DOHH2 (cell line): ENCODE measurements at regions not wholly inside any gene's neighbourhood (a gene's known extent, or its start where the extent isn't known, plus 50 kb on each side); places are given as distances from the start of the nearest gene placed in this dataset.

ENCODE experiments used
- H3F3A ChIP-seq: fragments of 200-600 bp; sonication (generic), shearing (Covaris generic); 2 replicates; pipeline ENCODE4 v1.6.0; 2016; ENCODE audit warnings: antibody characterized with exemption, mild to moderate bottlenecking; ENCODE audit not compliant: control insufficient read depth, insufficient read depth
- H3K27ac ChIP-seq: fragments of 200-600 bp; sonication (generic); 2 replicates; pipeline ENCODE4 v1.5.1; 2014; ENCODE audit warnings: low read depth, mild to moderate bottlenecking, low read length, moderate library complexity
- H3K27me3 ChIP-seq: fragments of 200-600 bp; sonication (generic); 2 replicates; pipeline ENCODE4 v1.6.1; 2014; ENCODE audit warnings: mild to moderate bottlenecking, low read length, mixed read lengths; ENCODE audit not compliant: control insufficient read depth
- H3K36me3 ChIP-seq: fragments of 200-600 bp; sonication (generic); 2 replicates; pipeline ENCODE4 v1.6.1; 2014; ENCODE audit warnings: mild to moderate bottlenecking, low read length, moderate library complexity, mixed read lengths; ENCODE audit not compliant: control insufficient read depth
- H3K4me1 ChIP-seq: fragments of 200-600 bp; sonication (generic); 2 replicates; pipeline ENCODE4 v1.6.1; 2014; ENCODE audit warnings: mild to moderate bottlenecking, low read length, mixed read lengths; ENCODE audit not compliant: control insufficient read depth
- H3K4me2 ChIP-seq: fragments of 200-600 bp; sonication (generic); 2 replicates; pipeline ENCODE4 v1.6.0; 2014; ENCODE audit warnings: mild to moderate bottlenecking, low read length, moderate library complexity
- H3K4me3 ChIP-seq: fragments of 200-600 bp; sonication (generic); 2 replicates; pipeline ENCODE4 v1.5.1; 2014; ENCODE audit warnings: mild to moderate bottlenecking, low read length, mixed read lengths
- H3K79me2 ChIP-seq: fragments of 200-600 bp; sonication (generic); 2 replicates; pipeline ENCODE4 v1.6.1; 2014; ENCODE audit warnings: mild to moderate bottlenecking, low read length, mixed read lengths; ENCODE audit not compliant: control insufficient read depth
- H3K9me2 ChIP-seq: fragments of 200-600 bp; sonication (generic); replicated peaks from 2 replicates; pipeline ENCODE4 v1.6.1; 2014; ENCODE audit warnings: mild to moderate bottlenecking, low read length, mixed read lengths; ENCODE audit not compliant: control insufficient read depth
- H3K9me3 ChIP-seq: fragments of 200-600 bp; sonication (generic); 2 replicates; pipeline ENCODE4 v1.6.1; 2014; ENCODE audit warnings: antibody characterized with exemption, low read length, mixed read lengths; ENCODE audit not compliant: control insufficient read depth, insufficient read depth
- H4K20me1 ChIP-seq: fragments of 200-600 bp; sonication (generic); 2 replicates; pipeline ENCODE4 v1.6.0; 2014; ENCODE audit warnings: low read depth, mild to moderate bottlenecking, antibody characterized with exemption, low read length, moderate library complexity; ENCODE audit not compliant: control insufficient read depth, insufficient read depth
- CTCF ChIP-seq: fragments of 200-600 bp; sonication (generic); IDR thresholded peaks from one replicate; pipeline ENCODE4 v1.5.1; 2014; ENCODE audit warnings: antibody characterized with exemption, mild to moderate bottlenecking, low read depth, low read length; ENCODE audit not compliant: poor library complexity, severe bottlenecking
- EZH2phosphoT487 ChIP-seq: fragments of 200-600 bp; sonication (generic); IDR thresholded peaks from 2 replicates; pipeline ENCODE4 v1.6.1; 2017; ENCODE audit warnings: borderline replicate concordance, mild to moderate bottlenecking, antibody characterized with exemption, low read length, moderate library complexity, mixed read lengths

GRCh38 chr3:117408811-117409210, 699.2 kb downstream of the TUSC7 start:
- no peaks in the 10 kb centered on the region for H3K36me3 ChIP-seq
- no peaks in the 10 kb centered on the region for H3K27me3 ChIP-seq
- H3K9me2 ChIP-seq: no peaks in the 10 kb centered on the region
- H3K79me2 ChIP-seq: no peaks in the 10 kb centered on the region
- no peak for TF ChIP-seq CTCF
- TF ChIP-seq EZH2phosphoT487: no peak
- no peaks in the 10 kb centered on the region for H3K9me3 ChIP-seq
- no peaks in the 10 kb centered on the region for H4K20me1 ChIP-seq
- H3F3A ChIP-seq: no peaks in the 10 kb centered on the region
- peaks cover 20% of the 10 kb centered on the region for H3K4me1 ChIP-seq
- H3K4me2 ChIP-seq: no peak overlapping the region
- H3K27ac ChIP-seq: no peak overlapping the region
- H3K4me3 ChIP-seq: no peak overlapping the region

- H3K9me2 ChIP-seq: no peaks in the 10 kb centered on the region
- H3K9me3 ChIP-seq: no peaks in the 10 kb centered on the region
- no peaks in the 10 kb centered on the region for H3K79me2 ChIP-seq
- H3K27me3 ChIP-seq: no peaks in the 10 kb centered on the region
- no peaks in the 10 kb centered on the region for H3K36me3 ChIP-seq
- TF ChIP-seq CTCF: no peak
- no peak for TF ChIP-seq EZH2phosphoT487
- H3K27ac ChIP-seq: no peak overlapping the region
- H3F3A ChIP-seq: no peaks in the 10 kb centered on the region
- H3K4me1 ChIP-seq: peaks cover 19% of the 10 kb centered on the region
- H4K20me1 ChIP-seq: no peaks in the 10 kb centered on the region
- H3K4me3 ChIP-seq: no peak overlapping the region
- H3K4me2 ChIP-seq: no peak overlapping the region
These were observed 699.7 kb downstream of the TUSC7 start for GRCh38 chr3:117409256-117409655.

GRCh38 chr3:117409701-117410459, 700.3 kb downstream of the TUSC7 start:
- TF ChIP-seq CTCF (no peak), EZH2phosphoT487 (no peak)
- H3K4me2 ChIP-seq: no peak overlapping the region

More at GRCh38 chr3:117409701-117410459, 700.3 kb downstream of the TUSC7 start:
- no peaks in the 10 kb centered on the region for H3K9me3 ChIP-seq
- H3K27ac ChIP-seq: no peak overlapping the region
- no peaks in the 10 kb centered on the region for H3K79me2 ChIP-seq
- H3K4me3 ChIP-seq: no peak overlapping the region
- H4K20me1 ChIP-seq: no peaks in the 10 kb centered on the region
- H3K4me1 ChIP-seq: peaks cover 12% of the 10 kb centered on the region
- no peaks in the 10 kb centered on the region for H3K36me3 ChIP-seq
- no peaks in the 10 kb centered on the region for H3K9me2 ChIP-seq
- no peaks in the 10 kb centered on the region for H3K27me3 ChIP-seq
- H3F3A ChIP-seq: no peaks in the 10 kb centered on the region
